ENCODE measurements at regions not wholly inside any gene's neighbourhood (a gene's known extent, or its start where the extent isn't known, plus 50 kb on each side); places are given as distances from the start of the nearest gene placed in this dataset.
"Not testable (repeated sequence)": the region's sequence is repeated elsewhere in the genome, so short reads cannot be mapped to it uniquely, and the experiment has no call there.

- H3K4me3 Mint-ChIP-seq: no peak overlapping the region
- DNase-seq: no peak
- ChIA-PET CTCF (no interaction called here), POLR2A (no interaction called here)
- H3K9me3 Mint-ChIP-seq (ENCODE audit: insufficient read depth): no peaks in the 10 kb centered on the region
- no peaks in the 10 kb centered on the region for H3K36me3 Mint-ChIP-seq (ENCODE audit: low read depth)
- no peaks in the 10 kb centered on the region for H3K4me1 Mint-ChIP-seq (ENCODE audit: low read depth)
- ATAC-seq: no peak
- H3K27me3 Mint-ChIP-seq (ENCODE audit: low read depth): no peaks in the 10 kb centered on the region
- H3K27ac Mint-ChIP-seq: no peak overlapping the region
Measured at GRCh38 chr4:129821073-129821472, 725.1 kb downstream of the C4orf33 start.

- CTCF ChIA-PET: no interaction called here
Measured at GRCh38 chr4:129821963-129822362, 726.0 kb downstream of the C4orf33 start.

GRCh38 chr4:129822701-129823100, 726.7 kb downstream of the C4orf33 start:
- Mint-ChIP-seq H3K9me3 (ENCODE audit: insufficient read depth) (peaks cover 2% of the 10 kb centered on the region), H3K4me1 (ENCODE audit: low read depth) (no peaks in the 10 kb centered on the region), H3K27me3 (ENCODE audit: low read depth) (no peaks in the 10 kb centered on the region), H3K4me3 (no peak overlapping the region), H3K27ac (no peak overlapping the region), H3K36me3 (ENCODE audit: low read depth) (no peaks in the 10 kb centered on the region)
- ATAC-seq (no peak), DNase-seq (no peak)
- CTCF ChIA-PET: no interaction called here
- POLR2A ChIA-PET: no interaction called here

More at GRCh38 chr4:129821963-129822362, 726.0 kb downstream of the C4orf33 start:
- no peaks in the 10 kb centered on the region for H3K36me3 Mint-ChIP-seq (ENCODE audit: low read depth)
- H3K9me3 Mint-ChIP-seq (ENCODE audit: insufficient read depth): no peaks in the 10 kb centered on the region
- POLR2A ChIA-PET: no interaction called here
- H3K27ac Mint-ChIP-seq: no peak overlapping the region
- ATAC-seq: no peak
- no peaks in the 10 kb centered on the region for H3K4me1 Mint-ChIP-seq (ENCODE audit: low read depth)
- H3K27me3 Mint-ChIP-seq (ENCODE audit: low read depth): no peaks in the 10 kb centered on the region
- no peak for DNase-seq
- no peak overlapping the region for H3K4me3 Mint-ChIP-seq

- Mint-ChIP-seq H3K36me3 (ENCODE audit: low read depth) (no peaks in the 10 kb centered on the region), H3K4me3 (no peak overlapping the region)
- CTCF ChIA-PET: no interaction called here
Measured at GRCh38 chr4:129823105-129823504, 727.2 kb downstream of the C4orf33 start.

GRCh38 chr4:129829373-129829772, 733.4 kb downstream of the C4orf33 start:
- ATAC-seq (no peak), DNase-seq (no peak)
- Mint-ChIP-seq H3K9me3 (ENCODE audit: insufficient read depth) (peaks cover 2% of the 10 kb centered on the region), H3K36me3 (ENCODE audit: low read depth) (no peaks in the 10 kb centered on the region), H3K4me1 (ENCODE audit: low read depth) (no peaks in the 10 kb centered on the region), H3K27me3 (ENCODE audit: low read depth) (no peaks in the 10 kb centered on the region), H3K27ac (no peak overlapping the region), H3K4me3 (no peak overlapping the region)
- CTCF ChIA-PET: no interaction called here
- POLR2A ChIA-PET: no interaction called here

More at GRCh38 chr4:129823105-129823504, 727.2 kb downstream of the C4orf33 start:
- no peak for ATAC-seq
- no peaks in the 10 kb centered on the region for H3K27me3 Mint-ChIP-seq (ENCODE audit: low read depth)
- H3K4me1 Mint-ChIP-seq (ENCODE audit: low read depth): no peaks in the 10 kb centered on the region
- H3K27ac Mint-ChIP-seq: no peak overlapping the region
- no peak for DNase-seq
- H3K9me3 Mint-ChIP-seq (ENCODE audit: insufficient read depth): peaks cover 2% of the 10 kb centered on the region
- POLR2A ChIA-PET: no interaction called here

- Mint-ChIP-seq H3K4me3 (no peak overlapping the region), H3K4me1 (ENCODE audit: low read depth) (no peaks in the 10 kb centered on the region), H3K27ac (no peak overlapping the region), H3K9me3 (ENCODE audit: insufficient read depth) (peaks cover 10% of the 10 kb centered on the region), H3K36me3 (ENCODE audit: low read depth) (no peaks in the 10 kb centered on the region), H3K27me3 (ENCODE audit: low read depth) (no peaks in the 10 kb centered on the region)
- no peak for ATAC-seq
- ChIA-PET CTCF (no interaction called here), POLR2A (no interaction called here)
- DNase-seq: no peak
Measured at GRCh38 chr4:129839687-129840086, 743.7 kb downstream of the C4orf33 start.

GRCh38 chr4:129842096-129842495, 746.1 kb downstream of the C4orf33 start:
- Mint-ChIP-seq H3K9me3 (ENCODE audit: insufficient read depth) (peaks cover 10% of the 10 kb centered on the region), H3K27me3 (ENCODE audit: low read depth) (no peaks in the 10 kb centered on the region), H3K36me3 (ENCODE audit: low read depth) (no peaks in the 10 kb centered on the region), H3K4me1 (ENCODE audit: low read depth) (no peaks in the 10 kb centered on the region), H3K4me3 (no peak overlapping the region), H3K27ac (no peak overlapping the region)
- DNase-seq (no peak), ATAC-seq (no peak)
- CTCF ChIA-PET: no interaction called here
- POLR2A ChIA-PET: no interaction called here

GRCh38 chr4:129852434-129852833, 756.5 kb downstream of the C4orf33 start:
- Mint-ChIP-seq H3K36me3 (ENCODE audit: low read depth) (no peaks in the 10 kb centered on the region), H3K4me1 (ENCODE audit: low read depth) (no peaks in the 10 kb centered on the region), H3K27me3 (ENCODE audit: low read depth) (no peaks in the 10 kb centered on the region), H3K4me3 (no peak overlapping the region), H3K9me3 (ENCODE audit: insufficient read depth) (no peaks in the 10 kb centered on the region), H3K27ac (no peak overlapping the region)
- POLR2A ChIA-PET: no interaction called here
- ATAC-seq: no peak
- no peak for DNase-seq
- CTCF ChIA-PET: no interaction called here

GRCh38 chr4:129853685-129854467, 757.9 kb downstream of the C4orf33 start:
- H3K4me1 Mint-ChIP-seq (ENCODE audit: low read depth); DNase-seq; ATAC-seq; H3K27me3 Mint-ChIP-seq (ENCODE audit: low read depth); POLR2A ChIA-PET; H3K36me3 Mint-ChIP-seq (ENCODE audit: low read depth); H3K27ac Mint-ChIP-seq; CTCF ChIA-PET; H3K9me3 Mint-ChIP-seq (ENCODE audit: insufficient read depth); H3K4me3 Mint-ChIP-seq: not testable (repeated sequence)

- DNase-seq: no peak
- Mint-ChIP-seq H3K4me3 (no peak overlapping the region), H3K9me3 (ENCODE audit: insufficient read depth) (no peaks in the 10 kb centered on the region), H3K4me1 (ENCODE audit: low read depth) (no peaks in the 10 kb centered on the region), H3K27me3 (ENCODE audit: low read depth) (no peaks in the 10 kb centered on the region), H3K36me3 (ENCODE audit: low read depth) (no peaks in the 10 kb centered on the region), H3K27ac (no peak overlapping the region)
- CTCF ChIA-PET: interaction anchor here (0.7 kb wide), 1 partner anchor 221 kb away, joined by 3 read pairs; no protein-coding TSS in a partner anchor
- no peak for ATAC-seq
- POLR2A ChIA-PET: no interaction called here
Measured at GRCh38 chr4:129862461-129862860, 766.5 kb downstream of the C4orf33 start.

- POLR2A ChIA-PET: no interaction called here
- no peak overlapping the region for H3K4me3 Mint-ChIP-seq
- H3K9me3 Mint-ChIP-seq (ENCODE audit: insufficient read depth): no peaks in the 10 kb centered on the region
Measured at GRCh38 chr4:129863206-129863605, 767.3 kb downstream of the C4orf33 start.

GRCh38 chr4:129883996-129884395, 788.0 kb downstream of the C4orf33 start:
- Mint-ChIP-seq H3K27me3 (ENCODE audit: low read depth) (no peaks in the 10 kb centered on the region), H3K36me3 (ENCODE audit: low read depth) (no peaks in the 10 kb centered on the region), H3K9me3 (ENCODE audit: insufficient read depth) (peaks cover 16% of the 10 kb centered on the region), H3K27ac (no peak overlapping the region), H3K4me3 (no peak overlapping the region), H3K4me1 (ENCODE audit: low read depth) (no peaks in the 10 kb centered on the region)
- ATAC-seq (no peak), DNase-seq (no peak)
- POLR2A ChIA-PET: no interaction called here
- CTCF ChIA-PET: no interaction called here

More at GRCh38 chr4:129863206-129863605, 767.3 kb downstream of the C4orf33 start:
- Mint-ChIP-seq H3K4me1 (ENCODE audit: low read depth) (no peaks in the 10 kb centered on the region), H3K36me3 (ENCODE audit: low read depth) (no peaks in the 10 kb centered on the region), H3K27ac (no peak overlapping the region), H3K27me3 (ENCODE audit: low read depth) (no peaks in the 10 kb centered on the region)
- DNase-seq: no peak
- no peak for ATAC-seq
- CTCF ChIA-PET: no interaction called here

- ChIA-PET CTCF (no interaction called here), POLR2A (no interaction called here)
- no peak overlapping the region for H3K4me3 Mint-ChIP-seq
- no peak for ATAC-seq
- DNase-seq: no peak
- H3K27me3 Mint-ChIP-seq (ENCODE audit: low read depth): no peaks in the 10 kb centered on the region
- H3K36me3 Mint-ChIP-seq (ENCODE audit: low read depth): no peaks in the 10 kb centered on the region
- no peak overlapping the region for H3K27ac Mint-ChIP-seq
- no peaks in the 10 kb centered on the region for H3K4me1 Mint-ChIP-seq (ENCODE audit: low read depth)
- H3K9me3 Mint-ChIP-seq (ENCODE audit: insufficient read depth): no peaks in the 10 kb centered on the region
Measured at GRCh38 chr4:129897111-129897510, 801.2 kb downstream of the C4orf33 start.
